Thymus (tissue), 11 donors: ENCODE measurements at regions not wholly inside any gene's neighbourhood (a gene's known extent, or its start where the extent isn't known, plus 50 kb on each side); places are given as distances from the start of the nearest gene placed in this dataset.

Experiments used
- DNase-seq, 9 donors: peaks; one replicate each; pipeline ENCODE4 v3.0.0-alpha.2; 2013; ENCODE audit warnings: low spot score in 9 of 9, low read depth in 6 of 9, missing footprints in 1 of 9
- H3K27ac ChIP-seq, 2 donors: one replicate each; pipeline ENCODE4 v1.5.1; 2013; ENCODE audit warnings: control low read depth in 1 of 2, low read depth in 1 of 2, low read length in 1 of 2, mild to moderate bottlenecking in 1 of 2, moderate library complexity in 1 of 2
- H3K27me3 ChIP-seq, 2 donors: one replicate each; pipeline ENCODE4 v1.5.1; 2013; ENCODE audit warnings: low read length in 1 of 2; ENCODE audit not compliant: control insufficient read depth in 2 of 2, insufficient read depth in 1 of 2
- H3K36me3 ChIP-seq, 2 donors: one replicate each; pipeline ENCODE4 v1.5.1; 2013; ENCODE audit warnings: low read length in 1 of 2, mild to moderate bottlenecking in 1 of 2, moderate library complexity in 1 of 2; ENCODE audit not compliant: control insufficient read depth in 2 of 2, insufficient read depth in 2 of 2
- H3K4me1 ChIP-seq, 2 donors: one replicate each; pipeline ENCODE4 v1.5.1; 2013; ENCODE audit warnings: low read length in 2 of 2; ENCODE audit not compliant: control insufficient read depth in 2 of 2, insufficient read depth in 2 of 2
- H3K4me3 ChIP-seq, 2 donors: one replicate each; pipeline ENCODE4 v1.5.1; 2013; ENCODE audit warnings: low read length in 2 of 2, control low read depth in 1 of 2, mild to moderate bottlenecking in 1 of 2
- H3K9me3 ChIP-seq, 2 donors: one replicate each; pipeline ENCODE4 v1.5.1; 2013; ENCODE audit warnings: low read length in 1 of 2, mild to moderate bottlenecking in 1 of 2; ENCODE audit not compliant: control insufficient read depth in 2 of 2, insufficient read depth in 1 of 2
- WGBS: extraction: QIAGEN DNeasy Blood & Tissue Kit; methylation state at CpG from one replicate; pipeline ENCODE4 v1.1.7; 2013; 5-methylcytosine and 5-hydroxymethylcytosine counted together
- donor health status: healthy.

- 95% methylated on average over 4 of the region's 4 CpGs for WGBS
- Histone ChIP-seq H3K9me3 (no peaks in the 10 kb centered on the region), H3K27me3 (no peaks in the 10 kb centered on the region)
These were observed 383.9 kb upstream of the FAT3 start for GRCh38 chr11:91840640-91841240.

GRCh38 chr11:91837411-91838330 lies 386.9 kb upstream of the FAT3 start:
- H3K4me1 ChIP-seq: no peaks in the 10 kb centered on the region
- H3K4me3 ChIP-seq: no peak overlapping the region
- H3K36me3 ChIP-seq: no peaks in the 10 kb centered on the region
- no peaks in the 10 kb centered on the region for H3K9me3 ChIP-seq
- no peak for DNase-seq
- H3K27me3 ChIP-seq: no peaks in the 10 kb centered on the region
- 89% methylated on average over 2 of the region's 2 CpGs for WGBS
- no peak overlapping the region for H3K27ac ChIP-seq

More at GRCh38 chr11:91840640-91841240, 383.9 kb upstream of the FAT3 start:
- no peak for DNase-seq
- no peaks in the 10 kb centered on the region for H3K36me3 ChIP-seq
- no peaks in the 10 kb centered on the region for H3K4me1 ChIP-seq
- no peak overlapping the region for H3K27ac ChIP-seq
- H3K4me3 ChIP-seq: no peak overlapping the region

GRCh38 chr11:91835051-91835560 lies 389.5 kb upstream of the FAT3 start:
- Histone ChIP-seq H3K27me3 (no peaks in the 10 kb centered on the region), H3K9me3 (no peaks in the 10 kb centered on the region), H3K36me3 (no peaks in the 10 kb centered on the region), H3K27ac (no peak overlapping the region), H3K4me3 (no peak overlapping the region), H3K4me1 (no peaks in the 10 kb centered on the region)
- no peak for DNase-seq
- 95% methylated on average over 3 of the region's 3 CpGs for WGBS

GRCh38 chr11:91828901-91829300 lies 395.7 kb upstream of the FAT3 start:
- no peak for DNase-seq
- Histone ChIP-seq H3K9me3 (no peaks in the 10 kb centered on the region), H3K27me3 (no peaks in the 10 kb centered on the region), H3K4me1 (no peaks in the 10 kb centered on the region), H3K27ac (no peak overlapping the region), H3K36me3 (no peaks in the 10 kb centered on the region), H3K4me3 (no peak overlapping the region)
- 92% methylated on average over 4 of the region's 4 CpGs for WGBS

- no peak overlapping the region for H3K27ac ChIP-seq
- no peaks in the 10 kb centered on the region for H3K27me3 ChIP-seq
- DNase-seq: no peak
- no peaks in the 10 kb centered on the region for H3K36me3 ChIP-seq
- H3K4me3 ChIP-seq: no peak overlapping the region
- 81% methylated on average over 2 of the region's 2 CpGs for WGBS
- no peaks in the 10 kb centered on the region for H3K4me1 ChIP-seq
- no peaks in the 10 kb centered on the region for H3K9me3 ChIP-seq
These were observed 398.8 kb upstream of the FAT3 start for GRCh38 chr11:91825777-91826176.

GRCh38 chr11:91823252-91823830 lies 401.3 kb upstream of the FAT3 start:
- no peaks in the 10 kb centered on the region for H3K4me1 ChIP-seq
- H3K27ac ChIP-seq: no peak overlapping the region
- WGBS: 97% methylated on average over 1 of the region's 1 CpG
- H3K27me3 ChIP-seq: no peaks in the 10 kb centered on the region
- DNase-seq: no peak
- H3K36me3 ChIP-seq: no peaks in the 10 kb centered on the region
- H3K4me3 ChIP-seq: no peak overlapping the region
- H3K9me3 ChIP-seq: no peaks in the 10 kb centered on the region

GRCh38 chr11:91822805-91823204 lies 401.8 kb upstream of the FAT3 start:
- Histone ChIP-seq H3K27ac (no peak overlapping the region), H3K4me3 (no peak overlapping the region), H3K27me3 (no peaks in the 10 kb centered on the region), H3K36me3 (no peaks in the 10 kb centered on the region), H3K4me1 (no peaks in the 10 kb centered on the region), H3K9me3 (no peaks in the 10 kb centered on the region)
- 94% methylated on average over 8 of the region's 8 CpGs for WGBS
- no peak for DNase-seq

GRCh38 chr11:91820709-91821108 lies 403.9 kb upstream of the FAT3 start:
- no peak for DNase-seq
- H3K27me3 ChIP-seq: no peaks in the 10 kb centered on the region
- H3K4me3 ChIP-seq: no peak overlapping the region
- H3K36me3 ChIP-seq: no peaks in the 10 kb centered on the region
- no peaks in the 10 kb centered on the region for H3K9me3 ChIP-seq
- H3K27ac ChIP-seq: no peak overlapping the region
- H3K4me1 ChIP-seq: no peaks in the 10 kb centered on the region
- WGBS: 96% methylated on average over 3 of the region's 3 CpGs

- Histone ChIP-seq H3K9me3 (no peaks in the 10 kb centered on the region), H3K4me1 (no peaks in the 10 kb centered on the region), H3K4me3 (no peak overlapping the region), H3K27me3 (no peaks in the 10 kb centered on the region), H3K36me3 (no peaks in the 10 kb centered on the region), H3K27ac (no peak overlapping the region)
- DNase-seq: no peak
- WGBS: 92% methylated on average over 1 of the region's 1 CpG
These were observed 404.8 kb upstream of the FAT3 start for GRCh38 chr11:91819777-91820176.
